IMR-90 (cell line): ENCODE measurements at regions not wholly inside any gene's neighbourhood (a gene's known extent, or its start where the extent isn't known, plus 50 kb on each side); places are given as distances from the start of the nearest gene placed in this dataset.
A peak's percentile ranks its signal among the peaks of the same experiment; 100 is the strongest.

Experiments used
- ATAC-seq: fragments of 200-7000 bp; cut with Tn5 transposase; 2 replicates; pipeline ENCODE4 v1.9.1; 2020; ENCODE audit warnings: low read depth, mild to moderate bottlenecking, moderate library complexity
- BruUV-seq: library from RNA; stranded (reverse); fragments of 400-500 nt; replicated peaks from 2 replicates; lab custom pipeline; 2021; lab: Mats Ljungman, UMichigan
- CTCF ChIA-PET: fragments of 300-600 bp; formaldehyde crosslinking; extraction: SDS; loops from one replicate; lab custom pipeline; 2021; ENCODE audit warnings: antibody characterized with exemption; lab: Yijun Ruan, JAX
- POLR2A ChIA-PET: fragments of 300-600 bp; sonication (Branson Sonifier 250); formaldehyde crosslinking; loops from one replicate; lab custom pipeline; 2022; ENCODE audit warnings: antibody characterized with exemption; ENCODE audit not compliant: unreplicated experiment; lab: Charles Lee
- DNase-seq: peaks from one replicate; pipeline ENCODE4 v3.0.0; 2013
- H2AFZ ChIP-seq: replicated peaks from 2 replicates; pipeline ENCODE3; 2013; ENCODE audit warnings: low read length, mild to moderate bottlenecking; ENCODE audit not compliant: poor library complexity
- H2AK5ac ChIP-seq: 2 replicates; pipeline ENCODE4 v1.6.1; 2013; ENCODE audit warnings: low read depth, low read length, inconsistent platforms
- H2AK9ac ChIP-seq: replicated peaks from 2 replicates; pipeline ENCODE3; 2013; ENCODE audit warnings: mild to moderate bottlenecking, low read depth, low read length, moderate library complexity; ENCODE audit not compliant: poor library complexity
- H2BK120ac ChIP-seq: 2 replicates; pipeline ENCODE4 v1.6.1; 2013; ENCODE audit warnings: low read depth, low read length, inconsistent platforms
- H2BK15ac ChIP-seq: 3 replicates; pipeline ENCODE4 v1.6.1; 2013; ENCODE audit warnings: low read depth, low read length, inconsistent platforms
- H2BK20ac ChIP-seq: 2 replicates; pipeline ENCODE4 v1.6.1; 2013; ENCODE audit warnings: low read depth, mild to moderate bottlenecking, inconsistent platforms, low read length, moderate library complexity
- H2BK5ac ChIP-seq: 2 replicates; pipeline ENCODE4 v1.6.1; 2013; ENCODE audit warnings: mild to moderate bottlenecking, low read depth, low read length, inconsistent platforms; ENCODE audit not compliant: poor library complexity, severe bottlenecking
- H3K14ac ChIP-seq: replicated peaks from 2 replicates; pipeline ENCODE4 v1.6.1; 2013; ENCODE audit warnings: low read depth, low read length, inconsistent platforms
- H3K18ac ChIP-seq: 2 replicates; pipeline ENCODE4 v1.6.1; 2013; ENCODE audit warnings: low read depth, low read length, control low read depth
- H3K23ac ChIP-seq: 2 replicates; pipeline ENCODE4 v1.6.1; 2013; ENCODE audit warnings: low read depth, low read length, inconsistent platforms
- H3K27ac ChIP-seq: 2 replicates; pipeline ENCODE4 v1.5.1; 2013; ENCODE audit warnings: mild to moderate bottlenecking, control low read depth, low read length; ENCODE audit not compliant: insufficient read depth
- H3K27me3 ChIP-seq: 2 replicates; pipeline ENCODE4 v1.6.1; 2013; ENCODE audit warnings: low read length; ENCODE audit not compliant: control insufficient read depth, insufficient read depth
- H3K36me3 ChIP-seq: 2 replicates; pipeline ENCODE4 v1.6.1; 2013; ENCODE audit warnings: low read length, mixed read lengths; ENCODE audit not compliant: control insufficient read depth, insufficient read depth
- H3K4ac ChIP-seq: 2 replicates; pipeline ENCODE4 v1.6.1; 2013; ENCODE audit warnings: low read depth, low read length, inconsistent platforms
- H3K4me1 ChIP-seq: 2 replicates; pipeline ENCODE4 v1.6.1; 2013; ENCODE audit warnings: low read length, mixed read lengths; ENCODE audit not compliant: control insufficient read depth, insufficient read depth
- H3K4me2 ChIP-seq: 2 replicates; pipeline ENCODE4 v1.6.1; 2013; ENCODE audit warnings: low read depth, mild to moderate bottlenecking, control low read depth, low read length, moderate library complexity
- H3K4me3 ChIP-seq: 2 replicates; pipeline ENCODE4 v1.5.1; 2013; ENCODE audit warnings: low read depth, mild to moderate bottlenecking, control low read depth, low read length, moderate library complexity; ENCODE audit not compliant: insufficient read depth
- H3K56ac ChIP-seq: 2 replicates; pipeline ENCODE4 v1.6.1; 2013; ENCODE audit warnings: low read length, inconsistent platforms; ENCODE audit not compliant: insufficient read depth; ENCODE audit errors: extremely low read depth
- H3K79me1 ChIP-seq, 2 experiments: 2 replicates each; pipeline ENCODE4 v1.6.1; 2013; ENCODE audit warnings: low read length in 2 of 2, inconsistent platforms in 1 of 2, low read depth in 1 of 2
- H3K9ac ChIP-seq: 2 replicates; pipeline ENCODE4 v1.6.1; 2013; ENCODE audit warnings: low read depth, low read length, control low read depth
- H3K9me1 ChIP-seq: 2 replicates; pipeline ENCODE4 v1.6.1; 2013; ENCODE audit warnings: low read length, inconsistent platforms; ENCODE audit not compliant: insufficient read depth
- H3K9me3 ChIP-seq: 2 replicates; pipeline ENCODE4 v1.6.1; 2013; ENCODE audit warnings: low read length; ENCODE audit not compliant: control insufficient read depth, insufficient read depth
- H4K20me1 ChIP-seq: 2 replicates; pipeline ENCODE4 v1.6.1; 2013; ENCODE audit warnings: low read length, inconsistent platforms; ENCODE audit not compliant: insufficient read depth
- H4K5ac ChIP-seq: 2 replicates; pipeline ENCODE4 v1.6.1; 2013; ENCODE audit warnings: mild to moderate bottlenecking, low read depth, low read length, control low read depth
- H4K8ac ChIP-seq, 2 experiments: 2 replicates each; pipeline ENCODE4 v1.6.1; 2013; ENCODE audit warnings: low read depth in 2 of 2, low read length in 2 of 2, control low read depth in 1 of 2, inconsistent platforms in 1 of 2
- H4K91ac ChIP-seq: 2 replicates; pipeline ENCODE4 v1.6.1; 2013; ENCODE audit warnings: low read depth, low read length, inconsistent platforms; ENCODE audit not compliant: insufficient read depth
- BHLHE40 ChIP-seq: fragments of 150-350 bp; IDR thresholded peaks from 2 replicates; pipeline ENCODE4 v1.6.1; 2016; ENCODE audit warnings: mild to moderate bottlenecking, low read depth, low read length
- CEBPB ChIP-seq: IDR thresholded peaks from 2 replicates; pipeline ENCODE4 v1.6.1; 2012; ENCODE audit warnings: low read depth, low read length, improper control_type of control experiment
- MAZ ChIP-seq: IDR thresholded peaks from 2 replicates; pipeline ENCODE4 v1.6.1; 2012; ENCODE audit warnings: low read depth, mild to moderate bottlenecking, low read length, improper control_type of control experiment, moderate library complexity, borderline replicate concordance
- POLR2A ChIP-seq: IDR thresholded peaks from 2 replicates; pipeline ENCODE4 v1.6.1; 2012; ENCODE audit warnings: mild to moderate bottlenecking, low read depth, low read length
- RAD21 ChIP-seq: IDR thresholded peaks from 2 replicates; pipeline ENCODE4 v1.6.1; 2012; ENCODE audit warnings: low read length, improper control_type of control experiment
- RFX5 ChIP-seq: IDR thresholded peaks from 2 replicates; pipeline ENCODE4 v1.8.0; 2012; ENCODE audit warnings: low read depth, mild to moderate bottlenecking, low read length, moderate library complexity
- SMC3 ChIP-seq: fragments of 150-350 bp; IDR thresholded peaks from 2 replicates; pipeline ENCODE4 v1.6.1; 2016; ENCODE audit warnings: low read depth, mild to moderate bottlenecking, antibody characterized with exemption, low read length, moderate library complexity
- WGBS, 2 experiments: methylation state at CpG; one replicate each; pipeline versions ENCODE4 v1.1.5 to v1.1.7; 2013; ENCODE audit warnings: missing lambda C conversion rate in 2 of 2; ENCODE audit not compliant: insufficient read length in 1 of 2; ENCODE audit errors: extremely low coverage in 2 of 2; 5-methylcytosine and 5-hydroxymethylcytosine counted together
- dilution Hi-C: fragments of 300-500 bp; cut with HindIII; formaldehyde crosslinking; loops from one replicate; pipeline ENCODE4 v1.14.3; 2018; ENCODE audit warnings: low sequenced_read_pairs; ENCODE audit not compliant: unreplicated experiment
- in situ Hi-C: fragments of 300-500 bp; cut with MboI; formaldehyde crosslinking; loops from 3 replicates; pipeline ENCODE4 v1.14.3; 2019; ENCODE audit warnings: low sequenced_read_pairs, inconsistent platforms, mixed read lengths
- intact Hi-C: fragments of 100-400 bp; cut with micrococcal nuclease; formaldehyde crosslinking; loops from 2 replicates; pipeline ENCODE4 v1.10.0; 2022
- TF ChIP-seq, protein P1 (sequence below): fragments of 150-350 bp; IDR thresholded peaks from 2 replicates; pipeline ENCODE4 v1.6.1; 2017; ENCODE audit warnings: mild to moderate bottlenecking, antibody characterized with exemption, low read length, low read depth
- TF ChIP-seq, protein P2 (sequence below): conservative IDR thresholded peaks from 2 replicates; pipeline ENCODE4 v1.5.1; 2012; ENCODE audit warnings: mild to moderate bottlenecking, low read depth, low read length, improper control_type of control experiment
- TF ChIP-seq, protein P3 (sequence below): fragments of 150-350 bp; IDR thresholded peaks from 2 replicates; pipeline ENCODE4 v1.6.1; 2016; ENCODE audit warnings: low read depth, mild to moderate bottlenecking, low read length, moderate library complexity, borderline replicate concordance

- Histone ChIP-seq H2AFZ (no peak overlapping the region), H2BK5ac (no peak overlapping the region), H3K36me3 (no peaks in the 10 kb centered on the region), H2BK20ac (no peak overlapping the region), H3K14ac (no peak overlapping the region), H3K9me1 (no peaks in the 10 kb centered on the region; the same call in 1 of the 2 replicates), H4K91ac (no peak overlapping the region), H3K27me3 (peaks cover 83% of the 10 kb centered on the region), H2BK120ac (no peak overlapping the region), H3K4ac (no peak overlapping the region), H2AK9ac (no peak overlapping the region), H3K56ac (no peak overlapping the region), H3K9ac (no peak overlapping the region), H3K4me3 (no peak overlapping the region), H4K8ac (no peak overlapping the region), H3K4me1 (no peaks in the 10 kb centered on the region), H3K4me2 (no peak overlapping the region), H2AK5ac (no peak overlapping the region), H3K9me3 (peaks cover 3% of the 10 kb centered on the region; the same call in 1 of the 2 replicates), H3K27ac (no peak overlapping the region), H2BK15ac (no peak overlapping the region), H4K5ac (no peak overlapping the region), H3K79me1 (no peaks in the 10 kb centered on the region), H4K20me1 (peaks cover 4% of the 10 kb centered on the region; the same call in 1 of the 2 replicates), H3K18ac (no peak overlapping the region), H3K23ac (no peak overlapping the region)
- DNase-seq = no peak
- POLR2A ChIA-PET = no interaction called here
- dilution Hi-C loops = no loop called here
- TF ChIP-seq, protein P1, sequence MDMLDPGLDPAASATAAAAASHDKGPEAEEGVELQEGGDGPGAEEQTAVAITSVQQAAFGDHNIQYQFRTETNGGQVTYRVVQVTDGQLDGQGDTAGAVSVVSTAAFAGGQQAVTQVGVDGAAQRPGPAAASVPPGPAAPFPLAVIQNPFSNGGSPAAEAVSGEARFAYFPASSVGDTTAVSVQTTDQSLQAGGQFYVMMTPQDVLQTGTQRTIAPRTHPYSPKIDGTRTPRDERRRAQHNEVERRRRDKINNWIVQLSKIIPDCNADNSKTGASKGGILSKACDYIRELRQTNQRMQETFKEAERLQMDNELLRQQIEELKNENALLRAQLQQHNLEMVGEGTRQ = no peak
- TF ChIP-seq, protein P2, sequence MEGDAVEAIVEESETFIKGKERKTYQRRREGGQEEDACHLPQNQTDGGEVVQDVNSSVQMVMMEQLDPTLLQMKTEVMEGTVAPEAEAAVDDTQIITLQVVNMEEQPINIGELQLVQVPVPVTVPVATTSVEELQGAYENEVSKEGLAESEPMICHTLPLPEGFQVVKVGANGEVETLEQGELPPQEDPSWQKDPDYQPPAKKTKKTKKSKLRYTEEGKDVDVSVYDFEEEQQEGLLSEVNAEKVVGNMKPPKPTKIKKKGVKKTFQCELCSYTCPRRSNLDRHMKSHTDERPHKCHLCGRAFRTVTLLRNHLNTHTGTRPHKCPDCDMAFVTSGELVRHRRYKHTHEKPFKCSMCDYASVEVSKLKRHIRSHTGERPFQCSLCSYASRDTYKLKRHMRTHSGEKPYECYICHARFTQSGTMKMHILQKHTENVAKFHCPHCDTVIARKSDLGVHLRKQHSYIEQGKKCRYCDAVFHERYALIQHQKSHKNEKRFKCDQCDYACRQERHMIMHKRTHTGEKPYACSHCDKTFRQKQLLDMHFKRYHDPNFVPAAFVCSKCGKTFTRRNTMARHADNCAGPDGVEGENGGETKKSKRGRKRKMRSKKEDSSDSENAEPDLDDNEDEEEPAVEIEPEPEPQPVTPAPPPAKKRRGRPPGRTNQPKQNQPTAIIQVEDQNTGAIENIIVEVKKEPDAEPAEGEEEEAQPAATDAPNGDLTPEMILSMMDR = peak; percentile 24; the same call in 1 of the 2 replicates
- TF ChIP-seq CEBPB (no peak), POLR2A (no peak), SMC3 (peak; percentile 24; the same call in 1 of the 2 replicates), RFX5 (no peak), BHLHE40 (no peak), RAD21 (peak; percentile 55), MAZ (no peak)
- TF ChIP-seq, protein P3, sequence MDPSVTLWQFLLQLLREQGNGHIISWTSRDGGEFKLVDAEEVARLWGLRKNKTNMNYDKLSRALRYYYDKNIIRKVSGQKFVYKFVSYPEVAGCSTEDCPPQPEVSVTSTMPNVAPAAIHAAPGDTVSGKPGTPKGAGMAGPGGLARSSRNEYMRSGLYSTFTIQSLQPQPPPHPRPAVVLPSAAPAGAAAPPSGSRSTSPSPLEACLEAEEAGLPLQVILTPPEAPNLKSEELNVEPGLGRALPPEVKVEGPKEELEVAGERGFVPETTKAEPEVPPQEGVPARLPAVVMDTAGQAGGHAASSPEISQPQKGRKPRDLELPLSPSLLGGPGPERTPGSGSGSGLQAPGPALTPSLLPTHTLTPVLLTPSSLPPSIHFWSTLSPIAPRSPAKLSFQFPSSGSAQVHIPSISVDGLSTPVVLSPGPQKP = no peak
- intact Hi-C loops = loop anchor here (1.0 kb wide), 1 partner anchor 166 kb away; no protein-coding TSS in a partner anchor
- BruUV-seq = no TSS peak
- in situ Hi-C loops = loop anchor here (10.0 kb wide), 1 partner anchor 162 kb away; no protein-coding TSS in a partner anchor
- peak; percentile 40 for ATAC-seq
- WGBS, 2 experiments = 85% methylated on average over 4 of the region's 12 CpGs; no CpG with 5 or more reads in 1 of the 2 experiments
- CTCF ChIA-PET = interaction anchor here (1.6 kb wide), 1 partner anchor 167 kb away, joined by 16 read pairs; no protein-coding TSS in a partner anchor
Observed at GRCh38 chr16:85986931-85987749, 88.2 kb downstream of the IRF8 start.
